H1 (cell line): ENCODE measurements at regions not wholly inside any gene's neighbourhood (a gene's known extent, or its start where the extent isn't known, plus 50 kb on each side); places are given as distances from the start of the nearest gene placed in this dataset.

Source experiments
- CTCF ChIA-PET: fragments of 300-600 bp; sonication (Branson Sonifier 250); formaldehyde crosslinking; loops from one replicate; lab custom pipeline; 2021; ENCODE audit not compliant: partially characterized antibody; lab: Charles Lee
- POLR2A ChIA-PET: fragments of 300-600 bp; sonication (Branson Sonifier 250); formaldehyde crosslinking; loops from one replicate; lab custom pipeline; 2021; ENCODE audit warnings: inconsistent platforms; ENCODE audit not compliant: partially characterized antibody; lab: Charles Lee
- DNase-seq, 2 experiments: peaks; one replicate each; pipeline versions ENCODE4 v3.0.0 to v3.0.0-alpha.2; 2010 to 2022; ENCODE audit warnings: low spot score in 2 of 2, low read depth in 1 of 2, mixed read lengths in 1 of 2
- FAIRE-seq: peaks from 2 replicates; lab custom pipeline; 2011; peaks lifted over from hg19 to GRCh38; lab: Jason Lieb, UNC
- H2AFZ ChIP-seq: 2 replicates; pipeline ENCODE4 v1.8.1; 2012; ENCODE audit warnings: low read length, inconsistent platforms
- H2AK5ac ChIP-seq: 2 replicates; pipeline ENCODE4 v1.6.1; 2013; ENCODE audit warnings: low read depth, low read length
- H2BK120ac ChIP-seq: replicated peaks from 2 replicates; pipeline ENCODE3; 2013; ENCODE audit warnings: low read depth, low read length, inconsistent platforms
- H2BK12ac ChIP-seq: 2 replicates; pipeline ENCODE4 v1.6.1; 2013; ENCODE audit warnings: low read depth, low read length
- H2BK15ac ChIP-seq: 2 replicates; pipeline ENCODE4 v1.6.1; 2013; ENCODE audit warnings: low read length
- H2BK20ac ChIP-seq: 2 replicates; pipeline ENCODE4 v1.6.1; 2013; ENCODE audit warnings: low read length
- H2BK5ac ChIP-seq: 2 replicates; pipeline ENCODE4 v1.6.1; 2013; ENCODE audit warnings: low read depth, low read length
- H3K14ac ChIP-seq: 2 replicates; pipeline ENCODE4 v1.6.1; 2013; ENCODE audit warnings: inconsistent platforms; ENCODE audit not compliant: insufficient read length
- H3K18ac ChIP-seq: 2 replicates; pipeline ENCODE4 v1.6.1; 2013; ENCODE audit warnings: low read length; ENCODE audit errors: extremely low read depth
- H3K23ac ChIP-seq: 2 replicates; pipeline ENCODE4 v1.6.1; 2013; ENCODE audit warnings: inconsistent platforms; ENCODE audit not compliant: insufficient read length
- H3K23me2 ChIP-seq: 2 replicates; pipeline ENCODE4 v1.6.1; 2013; ENCODE audit warnings: low read depth, low read length
- H3K27ac ChIP-seq: 2 replicates; pipeline ENCODE4 v1.6.1; 2011; ENCODE audit warnings: low read depth, low read length, inconsistent platforms
- H3K27me3 ChIP-seq, 4 experiments: replicated peaks in 1 of 4; 1 replicate in 1 of 4; 2 replicates in 3 of 4; pipeline versions ENCODE4 v1.6.1 to v1.8.1; 2011 to 2013; ENCODE audit warnings: low read length in 3 of 4, mild to moderate bottlenecking in 3 of 4, inconsistent platforms in 2 of 4, mixed read lengths in 2 of 4, moderate library complexity in 1 of 4; ENCODE audit not compliant: control insufficient read depth in 3 of 4, insufficient read depth in 3 of 4; ENCODE audit errors: extremely low read depth in 1 of 4
- H3K36me3 ChIP-seq, 4 experiments: 2 replicates each; pipeline versions ENCODE4 v1.6.1 to v1.8.1; 2011 to 2013; ENCODE audit warnings: mild to moderate bottlenecking in 4 of 4, low read length in 3 of 4, moderate library complexity in 2 of 4, control low read depth in 1 of 4, inconsistent platforms in 1 of 4; ENCODE audit not compliant: insufficient read depth in 4 of 4, control insufficient read depth in 2 of 4
- H3K4ac ChIP-seq: replicated peaks from 2 replicates; pipeline ENCODE3; 2013; ENCODE audit warnings: low read length, low read depth, mixed read lengths, inconsistent platforms; ENCODE audit not compliant: insufficient read length
- H3K4me1 ChIP-seq, 4 experiments: replicated peaks in 1 of 4; 1 replicate in 1 of 4; 2 replicates in 3 of 4; pipeline versions ENCODE4 v1.6.1 to v1.8.1; 2011 to 2013; ENCODE audit warnings: low read length in 3 of 4, inconsistent platforms in 2 of 4, mixed read lengths in 1 of 4; ENCODE audit not compliant: insufficient read depth in 4 of 4, control insufficient read depth in 3 of 4
- H3K4me2 ChIP-seq, 2 experiments: 2 replicates each; pipeline versions ENCODE4 v1.6.1 to v1.8.1; 2011 to 2013; ENCODE audit warnings: low read depth in 2 of 2, low read length in 2 of 2, control low read depth in 1 of 2, inconsistent platforms in 1 of 2, mild to moderate bottlenecking in 1 of 2; ENCODE audit not compliant: insufficient read depth in 1 of 2
- H3K4me3 ChIP-seq, 4 experiments: fragments of 200-600, 300-600 bp in 1 of 4; sonication (generic), shearing (Covaris generic), sonication (Bioruptor Twin) in 1 of 4; 2 replicates each; pipeline versions ENCODE4 v1.5.1 to v1.8.1; 2011 to 2016; ENCODE audit warnings: low read length in 4 of 4, low read depth in 3 of 4, control low read depth in 2 of 4, inconsistent platforms in 2 of 4, mild to moderate bottlenecking in 2 of 4, mixed read lengths in 1 of 4, moderate library complexity in 1 of 4; ENCODE audit not compliant: insufficient read depth in 2 of 4; ENCODE audit errors: extremely low read depth in 1 of 4
- H3K56ac ChIP-seq: replicated peaks from 2 replicates; pipeline ENCODE3; 2013; ENCODE audit warnings: low read depth, mild to moderate bottlenecking, mixed read lengths, low read length, inconsistent platforms; ENCODE audit not compliant: insufficient read length
- H3K79me1 ChIP-seq: 2 replicates; pipeline ENCODE4 v1.6.1; 2013; ENCODE audit warnings: low read depth, low read length, control low read depth
- H3K79me2 ChIP-seq, 2 experiments: 2 replicates each; pipeline versions ENCODE4 v1.6.1 to v1.8.1; 2012 to 2013; ENCODE audit warnings: low read length in 2 of 2, mild to moderate bottlenecking in 2 of 2, inconsistent platforms in 1 of 2; ENCODE audit not compliant: insufficient read depth in 2 of 2, control insufficient read depth in 1 of 2
- H3K9ac ChIP-seq, 4 experiments: replicated peaks in 1 of 4; 1 replicate in 1 of 4; 2 replicates in 3 of 4; pipeline versions ENCODE4 v1.6.1 to v1.8.1; 2011 to 2013; ENCODE audit warnings: low read depth in 3 of 4, low read length in 3 of 4, control low read depth in 2 of 4, mild to moderate bottlenecking in 2 of 4, moderate library complexity in 2 of 4, inconsistent platforms in 1 of 4; ENCODE audit errors: extremely low read depth in 1 of 4
- H3K9me3 ChIP-seq, 2 experiments: 2 replicates each; pipeline versions ENCODE4 v1.6.1 to v1.8.1; 2012 to 2013; ENCODE audit warnings: mild to moderate bottlenecking in 2 of 2, moderate library complexity in 2 of 2, control low read depth in 1 of 2, inconsistent platforms in 1 of 2, low read depth in 1 of 2, low read length in 1 of 2, mixed read lengths in 1 of 2; ENCODE audit not compliant: insufficient read depth in 2 of 2
- H4K20me1 ChIP-seq, 2 experiments: replicated peaks in 1 of 2; 2 replicates each; pipeline versions ENCODE3 to v1.8.1; 2011 to 2013; ENCODE audit warnings: inconsistent platforms in 2 of 2, low read length in 2 of 2, mild to moderate bottlenecking in 1 of 2; ENCODE audit not compliant: insufficient read depth in 2 of 2, control insufficient read depth in 1 of 2
- H4K5ac ChIP-seq: 2 replicates; pipeline ENCODE4 v1.6.1; 2013; ENCODE audit warnings: low read length, low read depth, mixed read lengths, inconsistent platforms; ENCODE audit not compliant: insufficient read length
- H4K8ac ChIP-seq: 2 replicates; pipeline ENCODE4 v1.8.0; 2013; ENCODE audit warnings: mild to moderate bottlenecking, moderate library complexity, low read length, inconsistent platforms; ENCODE audit not compliant: insufficient read depth; ENCODE audit errors: extremely low read depth
- H4K91ac ChIP-seq: replicated peaks from 2 replicates; pipeline ENCODE3; 2013; ENCODE audit warnings: low read length, mixed read lengths, inconsistent platforms; ENCODE audit not compliant: insufficient read length
- ASH2L ChIP-seq: fragments of 200-600, 300-600 bp; sonication (generic); IDR thresholded peaks from one replicate; pipeline ENCODE4 v1.7.1; 2017; ENCODE audit warnings: low read length
- CBX5 ChIP-seq: fragments of 300-800, 300-1000 bp; sonication (generic); IDR thresholded peaks from 2 replicates; pipeline ENCODE4 v1.7.1; 2016; ENCODE audit warnings: antibody characterized with exemption, low read length, low read depth
- CEBPB ChIP-seq: IDR thresholded peaks from 2 replicates; pipeline ENCODE4 v1.6.1; 2012; ENCODE audit warnings: low read depth, low read length
- CHD1 ChIP-seq: IDR thresholded peaks from 2 replicates; pipeline ENCODE4 v1.6.1; 2012; ENCODE audit warnings: low read depth, low read length, improper control_type of control experiment
- CREB1 ChIP-seq: IDR thresholded peaks from 2 replicates; pipeline ENCODE4 v1.6.1; 2012; ENCODE audit warnings: inconsistent platforms
- MAX ChIP-seq: IDR thresholded peaks from 2 replicates; pipeline ENCODE4 v1.6.1; 2012; ENCODE audit warnings: inconsistent platforms
- SIN3A ChIP-seq, 2 experiments: IDR thresholded peaks in 1 of 2; conservative IDR thresholded peaks in 1 of 2; 2 replicates each; pipeline ENCODE4 v1.6.1; 2011 to 2012; ENCODE audit warnings: low read length in 2 of 2, improper control_type of control experiment in 1 of 2, low read depth in 1 of 2, mild to moderate bottlenecking in 1 of 2
- TBP ChIP-seq: IDR thresholded peaks from 2 replicates; pipeline ENCODE4 v1.6.1; 2011; ENCODE audit warnings: low read depth, low read length, improper control_type of control experiment
- WGBS, 2 experiments: shearing (Covaris generic) in 1 of 2; methylation state at CpG; one replicate each; pipeline versions ENCODE4 v1.1.6 to v1.1.7; 2013 to 2015; ENCODE audit warnings: low lambda C conversion rate in 2 of 2, mixed read lengths in 2 of 2, inconsistent platforms in 1 of 2, low coverage in 1 of 2, missing lambda C conversion rate in 1 of 2; ENCODE audit not compliant: insufficient replicate concordance in 2 of 2, insufficient coverage in 1 of 2, insufficient read length in 1 of 2; ENCODE audit errors: extremely low coverage in 1 of 2, missing lambda C conversion rate in 1 of 2; 5-methylcytosine and 5-hydroxymethylcytosine counted together

DNA sequence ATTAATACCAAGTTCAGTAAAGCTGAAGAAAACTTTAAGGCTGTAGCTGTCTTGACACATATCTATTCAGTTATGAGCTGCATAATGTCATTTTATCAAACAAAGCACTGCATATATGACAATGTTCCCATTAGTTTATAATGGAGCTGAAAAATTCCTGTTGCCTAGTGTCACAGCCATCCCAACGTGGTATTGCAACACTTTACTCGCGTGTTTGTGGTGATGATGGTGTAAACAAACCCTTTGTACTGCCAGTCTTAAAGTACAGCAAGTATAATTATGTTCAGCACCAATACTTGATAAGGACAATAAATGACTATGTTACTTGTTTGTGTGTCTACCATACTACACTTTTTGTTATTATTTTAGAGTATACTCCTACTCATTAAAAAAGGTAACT, 1415.6 kb upstream of the PCDH7 start:
- no peaks in the 10 kb centered on the region for H3K27me3 ChIP-seq
- POLR2A ChIA-PET = no interaction called here
- no peaks in the 10 kb centered on the region for H3K36me3 ChIP-seq
- no peak overlapping the region for H4K8ac ChIP-seq
- WGBS, 2 experiments = 93% methylated on average over 3 of the region's 3 CpGs; no CpG with 5 or more reads in 1 of the 2 experiments
- H2BK15ac ChIP-seq = no peak overlapping the region
- no peak overlapping the region for H2AK5ac ChIP-seq
- H2BK5ac ChIP-seq = no peak overlapping the region
- TF ChIP-seq TBP (no peak), CHD1 (no peak), SIN3A (conservative IDR thresholded peaks at IDR 0.05 in 1 of 2, IDR thresholded peaks at IDR 0.05 in 1 of 2; ENCODE audit: low read depth in 1 of 2, low read length in 2 of 2) (no peak), CREB1 (no peak), MAX (no peak), ASH2L (no peak), CEBPB (no peak), CBX5 (no peak)
- no peak overlapping the region for H3K9ac ChIP-seq
- no peak overlapping the region for H2BK12ac ChIP-seq
- H2BK120ac ChIP-seq = no peak overlapping the region
- H4K5ac ChIP-seq = no peak overlapping the region
- H3K23ac ChIP-seq = no peak overlapping the region
- no peak overlapping the region for H3K14ac ChIP-seq
- no peak overlapping the region for H3K4ac ChIP-seq
- H3K18ac ChIP-seq = no peak overlapping the region
- FAIRE-seq (no peak), DNase-seq (no peak)
- no peak overlapping the region for H2AFZ ChIP-seq
- H3K4me2 ChIP-seq = no peak overlapping the region
- no peaks in the 10 kb centered on the region for H3K9me3 ChIP-seq
- no peaks in the 10 kb centered on the region; the same call in 1 of the 2 replicates for H3K79me1 ChIP-seq
- no peaks in the 10 kb centered on the region for H3K79me2 ChIP-seq
- no peaks in the 10 kb centered on the region for H3K4me1 ChIP-seq
- H3K56ac ChIP-seq = no peak overlapping the region
- H3K27ac ChIP-seq = no peak overlapping the region
- H3K23me2 ChIP-seq = no peaks in the 10 kb centered on the region
- no peak overlapping the region for H2BK20ac ChIP-seq
- CTCF ChIA-PET = interaction anchor here (1.3 kb wide), 1 partner anchor 31 kb away, joined by 3 read pairs; no protein-coding TSS in a partner anchor
- H3K4me3 ChIP-seq = no peak overlapping the region
- H4K20me1 ChIP-seq = no peaks in the 10 kb centered on the region
- H4K91ac ChIP-seq = no peak overlapping the region
